GM12874 (cell line): ENCODE measurements at regions not wholly inside any gene's neighbourhood (a gene's known extent, or its start where the extent isn't known, plus 50 kb on each side); places are given as distances from the start of the nearest gene placed in this dataset.

Source experiments
- CTCF ChIP-seq: IDR thresholded peaks from 2 replicates; pipeline ENCODE4 v1.5.1; 2011; ENCODE audit warnings: low read depth, mild to moderate bottlenecking, control low read depth, low read length, moderate library complexity; ENCODE audit not compliant: insufficient read depth

GRCh38 chr7:142452791-142453190, 194.9 kb upstream of the PRSS58 start:
- TF ChIP-seq CTCF = no peak

GRCh38 chr7:142451817-142452216, 194.0 kb upstream of the PRSS58 start:
- TF ChIP-seq CTCF = no peak

GRCh38 chr7:142451296-142451695, 193.4 kb upstream of the PRSS58 start:
- no peak for TF ChIP-seq CTCF

GRCh38 chr7:142450695-142451094, 192.8 kb upstream of the PRSS58 start:
- TF ChIP-seq CTCF = no peak

GRCh38 chr7:142450206-142450605, 192.3 kb upstream of the PRSS58 start:
- no peak for TF ChIP-seq CTCF

GRCh38 chr7:142447762-142448161, 189.9 kb upstream of the PRSS58 start:
- no peak for TF ChIP-seq CTCF

- TF ChIP-seq CTCF = peak; percentile 52; the same call in 1 of the 2 replicates
Measured at GRCh38 chr7:142445019-142445686, 187.3 kb upstream of the PRSS58 start.
